Breast epithelium (tissue), 3 donors: ENCODE measurements at regions not wholly inside any gene's neighbourhood (a gene's known extent, or its start where the extent isn't known, plus 50 kb on each side); places are given as distances from the start of the nearest gene placed in this dataset.

Source experiments
- CTCF ChIP-seq, 3 donors: fragments of 450-650 bp; IDR thresholded peaks; one replicate each; pipeline ENCODE4 v1.5.1; 2016 to 2017; ENCODE audit warnings: antibody characterized with exemption in 3 of 3, mild to moderate bottlenecking in 3 of 3, moderate library complexity in 3 of 3
- POLR2A ChIP-seq: fragments of 450-650 bp; IDR thresholded peaks from one replicate; pipeline ENCODE4 v1.6.1; 2016; ENCODE audit warnings: antibody characterized with exemption, mild to moderate bottlenecking, moderate library complexity
- POLR2AphosphoS5 ChIP-seq, 3 donors: sonication (generic); formaldehyde crosslinking; IDR thresholded peaks; one replicate each; pipeline ENCODE4 v1.6.1; 2017; ENCODE audit warnings: antibody characterized with exemption in 3 of 3

- TF ChIP-seq CTCF (IDR thresholded peaks at IDR 0.05) (no peak), POLR2A (no peak), POLR2AphosphoS5 (IDR thresholded peaks at IDR 0.05) (no peak)
These were observed 675.0 kb upstream of the MBL2 start for GRCh38 chr10:53447576-53447975.
